ENCODE measurements at regions not wholly inside any gene's neighbourhood (a gene's known extent, or its start where the extent isn't known, plus 50 kb on each side); places are given as distances from the start of the nearest gene placed in this dataset.

GRCh38 chr4:151854731-151855130, 93.9 kb upstream of the GATB start:
- TF ChIP-seq EZH2 (optimal IDR thresholded peaks at IDR 0.05; ENCODE audit: low read depth, low read length) (no peak), CTCF (IDR thresholded peaks at IDR 0.05; ENCODE audit: low read length) (no peak), EZH2phosphoT487 (IDR thresholded peaks at IDR 0.05; ENCODE audit: low read length) (no peak)
